ENCODE measurements at regions not wholly inside any gene's neighbourhood (a gene's known extent, or its start where the extent isn't known, plus 50 kb on each side); places are given as distances from the start of the nearest gene placed in this dataset.

GRCh38 chr15:77821959-77822256, 189.2 kb upstream of the LINGO1 start:
- Histone ChIP-seq H3K4me3 (no peak overlapping the region), H3K4me1 (peaks cover 0 to 25% (median 19%) of the 10 kb centered on the region in 3 donors), H3K27ac (no peak overlapping the region), H3K27me3 (peaks cover 8 to 82% (median 13%) of the 10 kb centered on the region in 4 donors), H3K36me3 (no peaks in the 10 kb centered on the region), H3K9me3 (no peaks in the 10 kb centered on the region)
- intact Hi-C loops (cut with DNase I), result no loop called here
- DNase-seq, result no peak
- TF ChIP-seq CTCF (IDR thresholded peaks at IDR 0.05), result no peak
- TF ChIP-seq POLR2A (IDR thresholded peaks at IDR 0.05), result no peak
- WGBS, 2 donors, result 80 to 83% methylated on average over 2 of the region's 2 CpGs

- no peak overlapping the region for H3K4me3 ChIP-seq
- peaks cover 8 to 82% (median 13%) of the 10 kb centered on the region in 4 donors for H3K27me3 ChIP-seq
- no peaks in the 10 kb centered on the region for H3K9me3 ChIP-seq
- no peak overlapping the region for H3K27ac ChIP-seq
- intact Hi-C loops (cut with DNase I), result no loop called here
- no peaks in the 10 kb centered on the region for H3K36me3 ChIP-seq
- peaks cover 0 to 25% (median 19%) of the 10 kb centered on the region in 3 donors for H3K4me1 ChIP-seq
- no peak for DNase-seq
- TF ChIP-seq CTCF (IDR thresholded peaks at IDR 0.05) (peak in 5 of 6 experiments; percentile 42 to 63 (median 44)), POLR2A (IDR thresholded peaks at IDR 0.05) (no peak)
- 37 to 39% methylated on average over 7 to 9 of the region's 12 CpGs for WGBS, 2 donors
These were observed 188.7 kb upstream of the LINGO1 start for GRCh38 chr15:77821188-77821958.

- Histone ChIP-seq H3K36me3 (no peaks in the 10 kb centered on the region), H3K9me3 (no peaks in the 10 kb centered on the region), H3K4me3 (peak overlapping the region; percentile 5 to 56 (median 29)), H3K27ac (no peak overlapping the region), H3K4me1 (peaks cover 0 to 25% (median 19%) of the 10 kb centered on the region in 3 donors), H3K27me3 (peaks cover 8 to 90% (median 13%) of the 10 kb centered on the region in 4 donors)
- 0 to 1% methylated on average over 1 to 25 of the region's 89 CpGs for WGBS, 2 donors
- intact Hi-C loops (cut with DNase I), result no loop called here
- TF ChIP-seq CTCF (IDR thresholded peaks at IDR 0.05) (no peak), POLR2A (IDR thresholded peaks at IDR 0.05) (no peak)
- no peak for DNase-seq
These were observed 187.4 kb upstream of the LINGO1 start for GRCh38 chr15:77819851-77820728.

GRCh38 chr15:77819048-77819850, 186.5 kb upstream of the LINGO1 start:
- Histone ChIP-seq H3K36me3 (no peaks in the 10 kb centered on the region), H3K4me3 (peak overlapping the region; percentile 5 to 56 (median 29)), H3K27ac (no peak overlapping the region), H3K9me3 (no peaks in the 10 kb centered on the region), H3K4me1 (peaks cover 0 to 25% (median 19%) of the 10 kb centered on the region in 3 donors), H3K27me3 (peaks cover 8 to 99% (median 13%) of the 10 kb centered on the region in 4 donors)
- TF ChIP-seq POLR2A (IDR thresholded peaks at IDR 0.05), result no peak
- TF ChIP-seq CTCF (IDR thresholded peaks at IDR 0.05), result no peak
- no peak for DNase-seq
- intact Hi-C loops (cut with DNase I), result no loop called here
- WGBS, 2 donors, result 0% methylated on average over 2 of the region's 120 CpGs; no CpG with 5 or more reads in 1 of the 2 donors

Data from esophagus squamous epithelium (tissue), 5 donors.